ENCODE measurements at regions not wholly inside any gene's neighbourhood (a gene's known extent, or its start where the extent isn't known, plus 50 kb on each side); places are given as distances from the start of the nearest gene placed in this dataset.

DNA sequence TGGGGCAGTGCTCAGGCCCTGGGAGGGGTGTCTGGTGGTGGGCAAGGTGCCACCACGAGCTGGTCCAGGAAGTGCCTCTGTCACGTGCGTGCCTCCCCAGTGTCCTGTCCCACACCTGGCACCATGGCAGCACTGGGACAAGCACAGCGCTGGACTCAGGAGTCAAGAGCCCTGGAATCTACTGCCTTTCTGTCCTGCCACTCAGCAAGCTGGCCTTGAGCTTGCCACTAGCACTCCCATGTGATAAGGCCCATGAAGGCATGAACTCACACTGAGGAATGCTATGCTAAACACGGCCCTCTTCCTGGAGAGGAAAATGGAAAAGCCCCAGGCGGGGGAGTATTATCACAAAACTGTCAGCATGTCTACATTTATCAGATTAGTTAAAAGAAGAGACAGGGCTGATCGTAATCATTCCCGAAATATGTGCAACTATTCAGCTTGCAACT, 50.7 kb upstream of the SLC35C1 start:
- no peak overlapping the region for H3K27ac ChIP-seq (ENCODE audit: extremely low read depth, low read depth, low read length)
- H3K36me3 ChIP-seq (ENCODE audit: control insufficient read depth in 2 of 2, insufficient read depth in 1 of 2, low read length in 2 of 2): no peaks in the 10 kb centered on the region
- TF ChIP-seq MEIS1 (CRISPR knock-in tag; IDR thresholded peaks at IDR 0.05; ENCODE audit: borderline replicate concordance) (no peak), ZNF530 (tag by site-specific recombination; IDR thresholded peaks at IDR 0.05; ENCODE audit: low read depth) (no peak), CTCF (tag by site-specific recombination; IDR thresholded peaks at IDR 0.05) (no peak), ZNF660 (tag by site-specific recombination; IDR thresholded peaks at IDR 0.05) (no peak), ZNF146 (tag by site-specific recombination; IDR thresholded peaks at IDR 0.05) (no peak), KLF8 (tag by site-specific recombination; IDR thresholded peaks at IDR 0.05) (no peak), MZF1 (tag by site-specific recombination; IDR thresholded peaks at IDR 0.05; ENCODE audit: borderline replicate concordance) (no peak), ZNF449 (tag by site-specific recombination; IDR thresholded peaks at IDR 0.05) (no peak), ZBTB8A (tag by site-specific recombination; IDR thresholded peaks at IDR 0.05) (no peak), ZNF677 (tag by site-specific recombination; IDR thresholded peaks at IDR 0.05) (no peak), ZNF37A (tag by site-specific recombination; IDR thresholded peaks at IDR 0.05) (no peak), ZNF433 (tag by site-specific recombination; IDR thresholded peaks at IDR 0.05; ENCODE audit: low read depth) (no peak)
- TF ChIP-seq, protein P1, sequence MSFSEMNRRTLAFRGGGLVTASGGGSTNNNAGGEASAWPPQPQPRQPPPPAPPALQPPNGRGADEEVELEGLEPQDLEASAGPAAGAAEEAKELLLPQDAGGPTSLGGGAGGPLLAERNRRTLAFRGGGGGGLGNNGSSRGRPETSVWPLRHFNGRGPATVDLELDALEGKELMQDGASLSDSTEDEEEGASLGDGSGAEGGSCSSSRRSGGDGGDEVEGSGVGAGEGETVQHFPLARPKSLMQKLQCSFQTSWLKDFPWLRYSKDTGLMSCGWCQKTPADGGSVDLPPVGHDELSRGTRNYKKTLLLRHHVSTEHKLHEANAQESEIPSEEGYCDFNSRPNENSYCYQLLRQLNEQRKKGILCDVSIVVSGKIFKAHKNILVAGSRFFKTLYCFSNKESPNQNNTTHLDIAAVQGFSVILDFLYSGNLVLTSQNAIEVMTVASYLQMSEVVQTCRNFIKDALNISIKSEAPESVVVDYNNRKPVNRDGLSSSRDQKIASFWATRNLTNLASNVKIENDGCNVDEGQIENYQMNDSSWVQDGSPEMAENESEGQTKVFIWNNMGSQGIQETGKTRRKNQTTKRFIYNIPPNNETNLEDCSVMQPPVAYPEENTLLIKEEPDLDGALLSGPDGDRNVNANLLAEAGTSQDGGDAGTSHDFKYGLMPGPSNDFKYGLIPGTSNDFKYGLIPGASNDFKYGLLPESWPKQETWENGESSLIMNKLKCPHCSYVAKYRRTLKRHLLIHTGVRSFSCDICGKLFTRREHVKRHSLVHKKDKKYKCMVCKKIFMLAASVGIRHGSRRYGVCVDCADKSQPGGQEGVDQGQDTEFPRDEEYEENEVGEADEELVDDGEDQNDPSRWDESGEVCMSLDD (tag by site-specific recombination; IDR thresholded peaks at IDR 0.05): no peak
- ChIA-PET POLR2A (no interaction called here), CTCF (interaction anchor here (0.6 to 1.3 kb wide), 6 partner anchors 13 to 383 kb away, joined by 3 to 14 read pairs (median 3); no protein-coding TSS in a partner anchor)
- H3K4me3 ChIP-seq (ENCODE audit: low read depth, low read length): no peak overlapping the region
- H3K9me3 ChIP-seq (ENCODE audit: control insufficient read depth, insufficient read depth, low read depth, low read length): no peaks in the 10 kb centered on the region
- H3K4me1 ChIP-seq (ENCODE audit: control insufficient read depth, insufficient read depth, low read length): no peaks in the 10 kb centered on the region

DNA sequence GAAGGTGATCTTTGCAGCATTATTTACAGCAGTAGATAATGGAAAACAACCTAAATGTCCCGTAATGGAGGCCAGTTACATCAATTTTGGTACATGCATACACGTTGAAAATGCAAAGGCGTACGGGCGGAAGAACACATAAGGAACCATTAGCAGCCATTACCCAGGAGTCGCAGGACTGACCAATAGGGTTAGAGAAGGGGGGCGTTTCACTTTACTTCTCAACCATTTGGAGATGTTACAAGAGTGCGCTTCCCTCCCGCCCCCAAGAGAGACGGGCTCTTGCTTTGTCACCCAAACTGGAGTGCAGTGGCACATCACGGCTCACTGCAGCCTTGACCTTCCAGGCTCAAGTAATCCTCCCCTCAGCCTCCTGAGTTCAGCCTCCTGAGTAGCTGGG, 52.8 kb upstream of the SLC35C1 start:
- no peak overlapping the region for H3K27ac ChIP-seq (ENCODE audit: extremely low read depth, low read depth, low read length)
- ChIA-PET POLR2A (no interaction called here), CTCF (no interaction called here)
- no peak overlapping the region for H3K4me3 ChIP-seq (ENCODE audit: low read depth, low read length)
- no peaks in the 10 kb centered on the region for H3K9me3 ChIP-seq (ENCODE audit: control insufficient read depth, insufficient read depth, low read depth, low read length)
- H3K4me1 ChIP-seq (ENCODE audit: control insufficient read depth, insufficient read depth, low read length): no peaks in the 10 kb centered on the region
- no peaks in the 10 kb centered on the region for H3K36me3 ChIP-seq (ENCODE audit: control insufficient read depth in 2 of 2, insufficient read depth in 1 of 2, low read length in 2 of 2)
- TF ChIP-seq, protein P2, sequence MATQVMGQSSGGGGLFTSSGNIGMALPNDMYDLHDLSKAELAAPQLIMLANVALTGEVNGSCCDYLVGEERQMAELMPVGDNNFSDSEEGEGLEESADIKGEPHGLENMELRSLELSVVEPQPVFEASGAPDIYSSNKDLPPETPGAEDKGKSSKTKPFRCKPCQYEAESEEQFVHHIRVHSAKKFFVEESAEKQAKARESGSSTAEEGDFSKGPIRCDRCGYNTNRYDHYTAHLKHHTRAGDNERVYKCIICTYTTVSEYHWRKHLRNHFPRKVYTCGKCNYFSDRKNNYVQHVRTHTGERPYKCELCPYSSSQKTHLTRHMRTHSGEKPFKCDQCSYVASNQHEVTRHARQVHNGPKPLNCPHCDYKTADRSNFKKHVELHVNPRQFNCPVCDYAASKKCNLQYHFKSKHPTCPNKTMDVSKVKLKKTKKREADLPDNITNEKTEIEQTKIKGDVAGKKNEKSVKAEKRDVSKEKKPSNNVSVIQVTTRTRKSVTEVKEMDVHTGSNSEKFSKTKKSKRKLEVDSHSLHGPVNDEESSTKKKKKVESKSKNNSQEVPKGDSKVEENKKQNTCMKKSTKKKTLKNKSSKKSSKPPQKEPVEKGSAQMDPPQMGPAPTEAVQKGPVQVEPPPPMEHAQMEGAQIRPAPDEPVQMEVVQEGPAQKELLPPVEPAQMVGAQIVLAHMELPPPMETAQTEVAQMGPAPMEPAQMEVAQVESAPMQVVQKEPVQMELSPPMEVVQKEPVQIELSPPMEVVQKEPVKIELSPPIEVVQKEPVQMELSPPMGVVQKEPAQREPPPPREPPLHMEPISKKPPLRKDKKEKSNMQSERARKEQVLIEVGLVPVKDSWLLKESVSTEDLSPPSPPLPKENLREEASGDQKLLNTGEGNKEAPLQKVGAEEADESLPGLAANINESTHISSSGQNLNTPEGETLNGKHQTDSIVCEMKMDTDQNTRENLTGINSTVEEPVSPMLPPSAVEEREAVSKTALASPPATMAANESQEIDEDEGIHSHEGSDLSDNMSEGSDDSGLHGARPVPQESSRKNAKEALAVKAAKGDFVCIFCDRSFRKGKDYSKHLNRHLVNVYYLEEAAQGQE (tag by site-specific recombination; IDR thresholded peaks at IDR 0.05): no peak
- TF ChIP-seq ZNF704 (tag by site-specific recombination; IDR thresholded peaks at IDR 0.05) (no peak), ZBTB6 (tag by site-specific recombination; IDR thresholded peaks at IDR 0.05) (no peak), ZNF664 (tag by site-specific recombination; IDR thresholded peaks at IDR 0.05) (no peak), ZNF510 (tag by site-specific recombination; IDR thresholded peaks at IDR 0.05; ENCODE audit: insufficient replicate concordance) (no peak), ZNF211 (tag by site-specific recombination; IDR thresholded peaks at IDR 0.05; ENCODE audit: low read depth) (no peak), ZNF404 (tag by site-specific recombination; IDR thresholded peaks at IDR 0.05) (no peak), ZBTB8A (tag by site-specific recombination; IDR thresholded peaks at IDR 0.05) (no peak), ZNF658 (tag by site-specific recombination; IDR thresholded peaks at IDR 0.05) (no peak), ZNF132 (tag by site-specific recombination; IDR thresholded peaks at IDR 0.05; ENCODE audit: borderline replicate concordance) (no peak), ZNF776 (tag by site-specific recombination; IDR thresholded peaks at IDR 0.05; ENCODE audit: borderline replicate concordance) (no peak), ZNF654 (tag by site-specific recombination; IDR thresholded peaks at IDR 0.05; ENCODE audit: low read depth) (no peak)

Measured in HEK293 (cell line).